GM18868 (cell line): ENCODE measurements at regions not wholly inside any gene's neighbourhood (a gene's known extent, or its start where the extent isn't known, plus 50 kb on each side); places are given as distances from the start of the nearest gene placed in this dataset.
"Not testable (repeated sequence)": the region's sequence is repeated elsewhere in the genome, so short reads cannot be mapped to it uniquely, and the experiment has no call there.

ENCODE experiments used
- ATAC-seq: cut with Tn5 transposase; IDR thresholded peaks from one replicate; pipeline ENCODE4 v1.9.1; 2021; ENCODE audit warnings: mild to moderate bottlenecking, moderate library complexity; ENCODE audit not compliant: unreplicated experiment

GRCh38 chr3:194189243-194189791 lies 53.4 kb downstream of the HES1 start:
- no peak for ATAC-seq

- not testable (repeated sequence) for ATAC-seq
Observed at GRCh38 chr3:194191850-194192249, 55.9 kb downstream of the HES1 start.

GRCh38 chr3:194194051-194194756 lies 58.3 kb downstream of the HES1 start:
- ATAC-seq, result peak; percentile 80

GRCh38 chr3:194194757-194195085 lies 58.8 kb downstream of the HES1 start:
- no peak for ATAC-seq

GRCh38 chr3:194195611-194196010 lies 59.7 kb downstream of the HES1 start:
- ATAC-seq, result no peak

- ATAC-seq, result no peak
Observed at GRCh38 chr3:194196876-194197275, 60.9 kb downstream of the HES1 start.

GRCh38 chr3:194197396-194197960 lies 61.5 kb downstream of the HES1 start:
- ATAC-seq, result no peak

- no peak for ATAC-seq
Observed at GRCh38 chr3:194197981-194198695, 62.2 kb downstream of the HES1 start.

- no peak for ATAC-seq
Observed at GRCh38 chr3:194198938-194199337, 63.0 kb downstream of the HES1 start.

GRCh38 chr3:194200422-194201081 lies 64.6 kb downstream of the HES1 start:
- ATAC-seq, result no peak

- ATAC-seq, result no peak
Observed at GRCh38 chr3:194201953-194202666, 66.2 kb downstream of the HES1 start.

- ATAC-seq, result peak; percentile 47
Observed at GRCh38 chr3:194203482-194204041, 67.6 kb downstream of the HES1 start.

- ATAC-seq, result peak; percentile 53
Observed at GRCh38 chr3:194204042-194204987, 68.4 kb downstream of the HES1 start.

- no peak for ATAC-seq
Observed at GRCh38 chr3:194205675-194206133, 69.8 kb downstream of the HES1 start.

- no peak for ATAC-seq
Observed at GRCh38 chr3:194206320-194206719, 70.4 kb downstream of the HES1 start.

GRCh38 chr3:194208709-194209108 lies 72.8 kb downstream of the HES1 start:
- ATAC-seq, result no peak

GRCh38 chr3:194212161-194212844 lies 76.4 kb downstream of the HES1 start:
- ATAC-seq, result no peak

- ATAC-seq, result no peak
Observed at GRCh38 chr3:194212845-194213331, 76.9 kb downstream of the HES1 start.
